ENCODE measurements at regions not wholly inside any gene's neighbourhood (a gene's known extent, or its start where the extent isn't known, plus 50 kb on each side); places are given as distances from the start of the nearest gene placed in this dataset.

GRCh38 chr5:2488593-2488992 lies 262.9 kb downstream of the IRX2 start:
- no peak for DNase-seq (ENCODE audit: low spot score in 2 of 2)
- Mint-ChIP-seq H3K36me3 (no peaks in the 10 kb centered on the region), H3K27me3 (no peaks in the 10 kb centered on the region), H3K4me3 (no peak overlapping the region), H3K27ac (no peak overlapping the region), H3K9me3 (peaks cover 4% of the 10 kb centered on the region), H3K4me1 (no peaks in the 10 kb centered on the region)
- no peak for ATAC-seq (ENCODE audit: low read depth)

GRCh38 chr5:2487152-2487763 lies 264.2 kb downstream of the IRX2 start:
- Mint-ChIP-seq H3K27ac (no peak overlapping the region), H3K27me3 (no peaks in the 10 kb centered on the region), H3K4me1 (no peaks in the 10 kb centered on the region), H3K36me3 (no peaks in the 10 kb centered on the region), H3K9me3 (peaks cover 6% of the 10 kb centered on the region), H3K4me3 (no peak overlapping the region)
- no peak for ATAC-seq (ENCODE audit: low read depth)
- no peak for DNase-seq (ENCODE audit: low spot score in 2 of 2)

GRCh38 chr5:2486373-2486772 lies 265.1 kb downstream of the IRX2 start:
- ATAC-seq (ENCODE audit: low read depth): no peak
- H3K4me1 Mint-ChIP-seq: no peaks in the 10 kb centered on the region

DNA sequence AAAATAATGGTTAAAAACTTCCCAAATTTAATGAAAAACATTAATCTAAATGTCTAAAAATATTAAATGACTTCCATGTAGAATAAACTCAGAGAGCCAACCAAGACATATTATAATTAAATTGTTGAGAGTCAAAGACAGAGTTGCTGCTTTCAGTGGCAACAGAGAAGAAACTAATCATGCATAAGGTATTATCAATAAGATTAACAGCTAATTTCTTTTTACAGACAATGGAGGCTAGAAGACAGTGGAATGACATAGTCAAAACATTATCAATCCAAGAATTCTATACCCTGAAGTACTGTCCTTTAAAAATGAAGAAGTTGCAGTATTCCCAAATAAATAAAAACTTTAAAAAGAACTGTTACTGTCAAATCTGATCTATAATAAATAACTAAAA lies 268.7 kb downstream of the IRX2 start:
- Mint-ChIP-seq H3K4me3 (no peak overlapping the region), H3K27me3 (no peaks in the 10 kb centered on the region), H3K9me3 (peaks cover 9% of the 10 kb centered on the region), H3K27ac (no peak overlapping the region), H3K4me1 (no peaks in the 10 kb centered on the region), H3K36me3 (no peaks in the 10 kb centered on the region)
- no peak for DNase-seq (ENCODE audit: low spot score in 2 of 2)
- ATAC-seq (ENCODE audit: low read depth): no peak

More at GRCh38 chr5:2486373-2486772, 265.1 kb downstream of the IRX2 start:
- Mint-ChIP-seq H3K4me3 (no peak overlapping the region), H3K27ac (no peak overlapping the region), H3K27me3 (no peaks in the 10 kb centered on the region), H3K36me3 (no peaks in the 10 kb centered on the region), H3K9me3 (peaks cover 9% of the 10 kb centered on the region)
- no peak for DNase-seq (ENCODE audit: low spot score in 2 of 2)

DNA sequence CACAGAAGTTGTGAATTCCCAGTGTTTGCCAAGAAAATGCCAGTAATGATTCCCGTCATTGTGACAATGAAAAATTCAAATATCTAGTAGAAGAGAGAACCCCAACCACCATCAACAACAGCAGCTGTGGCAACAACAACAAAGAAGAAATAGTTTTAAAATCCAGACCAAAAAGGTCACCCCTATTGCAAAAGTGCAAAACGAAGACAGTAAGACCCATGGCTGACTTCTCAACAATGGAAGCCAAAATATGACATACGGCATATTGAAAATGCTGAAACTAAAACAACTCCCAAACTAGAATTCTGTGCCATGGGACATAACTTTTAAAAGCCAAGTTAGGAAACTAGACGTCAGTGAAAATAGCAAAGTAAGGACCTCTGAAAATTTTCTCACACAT lies 270.6 kb downstream of the IRX2 start:
- no peak for DNase-seq (ENCODE audit: low spot score in 2 of 2)
- Mint-ChIP-seq H3K27ac (no peak overlapping the region), H3K27me3 (no peaks in the 10 kb centered on the region), H3K4me1 (no peaks in the 10 kb centered on the region), H3K36me3 (no peaks in the 10 kb centered on the region), H3K9me3 (peaks cover 8% of the 10 kb centered on the region), H3K4me3 (no peak overlapping the region)
- no peak for ATAC-seq (ENCODE audit: low read depth)

DNA sequence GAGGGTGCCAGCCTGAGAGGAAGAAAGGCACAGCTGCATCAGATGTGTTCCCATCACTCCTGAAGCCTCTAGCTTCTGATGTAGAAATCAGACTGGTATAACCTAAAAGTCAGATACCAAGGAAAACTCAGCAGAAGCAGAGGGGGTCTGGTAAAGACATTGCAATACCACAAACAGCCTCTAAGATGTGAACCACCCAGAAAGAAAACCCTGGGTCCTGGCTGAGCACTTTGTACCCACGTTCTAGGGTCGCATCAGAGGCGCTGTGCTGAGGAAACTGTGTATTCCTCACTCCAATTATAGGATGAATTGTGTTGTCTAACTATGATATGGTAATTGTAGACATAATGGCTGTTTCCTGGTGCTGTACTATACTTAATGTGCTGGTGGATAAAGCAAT lies 275.6 kb downstream of the IRX2 start:
- H3K27me3 Mint-ChIP-seq: no peaks in the 10 kb centered on the region
- DNase-seq (ENCODE audit: low spot score in 2 of 2) (no peak), ATAC-seq (ENCODE audit: low read depth) (no peak)
- no peaks in the 10 kb centered on the region for H3K36me3 Mint-ChIP-seq
- no peaks in the 10 kb centered on the region for H3K4me1 Mint-ChIP-seq
- peaks cover 2% of the 10 kb centered on the region for H3K9me3 Mint-ChIP-seq
- H3K27ac Mint-ChIP-seq: no peak overlapping the region
- H3K4me3 Mint-ChIP-seq: no peak overlapping the region

DNA sequence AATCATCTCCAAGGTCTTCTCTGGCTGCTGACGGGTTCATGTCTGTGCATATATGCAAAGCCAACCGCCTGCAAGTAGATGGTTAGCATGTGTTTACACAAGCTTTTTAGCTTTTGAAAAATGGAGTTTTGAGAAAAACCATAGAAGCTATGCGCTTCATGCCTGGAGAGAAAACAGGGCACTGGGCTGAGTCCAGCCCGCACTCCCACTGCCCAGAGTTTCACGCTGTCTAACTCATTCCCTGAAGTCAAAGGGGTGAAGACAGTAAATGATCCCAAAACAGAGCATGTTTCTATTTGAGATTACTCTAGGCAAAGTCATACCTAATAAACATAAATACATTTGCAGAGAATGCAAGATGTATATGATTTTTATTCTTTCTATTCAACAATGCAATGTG lies 278.8 kb downstream of the IRX2 start:
- Mint-ChIP-seq H3K27ac (no peak overlapping the region), H3K36me3 (no peaks in the 10 kb centered on the region), H3K4me3 (no peak overlapping the region), H3K27me3 (no peaks in the 10 kb centered on the region), H3K4me1 (no peaks in the 10 kb centered on the region), H3K9me3 (peaks cover 2% of the 10 kb centered on the region)
- DNase-seq (ENCODE audit: low spot score in 2 of 2): no peak
- ATAC-seq (ENCODE audit: low read depth): no peak

DNA sequence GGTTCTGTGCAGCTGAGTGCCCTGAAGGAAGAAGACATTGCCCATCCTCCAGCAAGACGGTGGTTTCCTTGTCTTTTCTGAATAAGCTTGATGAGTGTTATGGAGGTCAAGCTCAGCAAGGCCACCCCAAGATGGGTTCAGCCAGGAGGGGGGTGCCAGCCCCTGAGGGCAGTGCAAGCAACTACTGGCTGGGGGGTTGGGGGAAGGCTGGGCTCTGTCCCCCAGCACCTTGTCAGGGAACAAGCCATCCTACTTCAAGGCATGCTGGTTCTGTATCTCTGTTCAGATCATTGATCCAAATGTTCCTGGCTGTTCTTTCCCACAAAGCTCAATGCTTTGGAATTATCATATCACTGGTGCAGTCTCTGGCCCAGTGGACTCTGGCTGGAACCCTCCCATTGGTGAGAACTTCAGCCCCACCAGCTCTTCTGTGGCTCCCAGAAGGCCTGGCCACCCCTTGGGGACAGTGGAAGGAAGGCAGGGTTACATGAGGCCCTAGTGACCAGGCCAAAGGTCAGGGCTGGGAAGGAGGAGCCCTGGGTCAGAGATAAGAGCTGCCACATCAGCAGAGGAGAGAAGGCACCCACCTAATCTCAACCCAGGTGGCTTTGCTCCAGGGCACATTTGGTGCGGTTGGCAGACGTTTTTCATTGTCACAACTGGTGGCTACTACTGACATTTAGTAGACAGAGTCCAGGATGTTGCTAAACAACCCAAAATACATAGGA lies 280.2 kb downstream of the IRX2 start:
- H3K4me1 Mint-ChIP-seq: no peaks in the 10 kb centered on the region
- ATAC-seq (ENCODE audit: low read depth) (no peak), DNase-seq (ENCODE audit: low spot score in 2 of 2) (no peak)
- no peak overlapping the region for H3K27ac Mint-ChIP-seq
- no peak overlapping the region for H3K4me3 Mint-ChIP-seq
- no peaks in the 10 kb centered on the region for H3K27me3 Mint-ChIP-seq
- peaks cover 2% of the 10 kb centered on the region for H3K9me3 Mint-ChIP-seq
- no peaks in the 10 kb centered on the region for H3K36me3 Mint-ChIP-seq

DNA sequence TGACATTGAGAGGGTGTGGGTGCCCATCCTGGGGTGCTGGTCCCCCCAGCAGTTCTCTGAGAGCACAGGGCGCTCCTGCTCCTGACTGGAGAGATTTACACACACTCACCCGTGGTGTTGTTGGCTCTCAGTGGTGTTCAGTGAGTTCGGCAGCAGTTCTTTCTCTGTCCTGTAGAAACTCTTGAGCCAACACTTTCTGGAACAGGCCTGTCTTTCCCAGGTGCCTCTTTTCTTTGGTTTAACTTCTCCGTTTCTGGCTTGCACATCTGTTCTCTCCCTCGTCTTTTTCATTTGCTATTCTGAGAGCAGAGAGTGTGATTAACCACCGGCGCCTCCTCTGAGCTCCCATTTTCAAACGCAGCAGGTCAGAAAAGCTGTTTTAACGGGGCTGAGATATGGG lies 284.5 kb downstream of the IRX2 start:
- Mint-ChIP-seq H3K4me1 (no peaks in the 10 kb centered on the region), H3K36me3 (no peaks in the 10 kb centered on the region), H3K27me3 (no peaks in the 10 kb centered on the region), H3K27ac (no peak overlapping the region), H3K9me3 (peaks cover 2% of the 10 kb centered on the region), H3K4me3 (no peak overlapping the region)
- ATAC-seq (ENCODE audit: low read depth) (no peak), DNase-seq (ENCODE audit: low spot score in 2 of 2) (no peak)

DNA sequence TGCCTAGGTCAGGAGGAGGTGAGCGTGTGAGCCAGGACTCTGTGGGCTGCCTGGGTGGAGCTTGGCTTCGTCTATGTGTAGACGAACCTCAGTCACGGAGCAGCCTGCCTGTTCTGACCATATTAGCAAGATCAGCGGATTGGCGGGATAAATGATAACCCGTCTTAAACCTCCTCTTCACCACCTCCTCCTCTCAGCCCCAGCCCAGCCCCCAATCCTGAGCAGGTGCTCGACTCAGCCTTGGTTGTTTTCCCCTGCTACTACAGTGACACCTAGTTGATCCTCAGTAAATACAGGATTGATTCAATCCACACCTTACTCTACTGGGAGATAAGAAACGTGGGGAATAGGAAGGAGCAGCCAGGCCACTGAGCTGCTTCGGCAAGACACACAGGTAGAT lies 286.1 kb downstream of the IRX2 start:
- H3K36me3 Mint-ChIP-seq: no peaks in the 10 kb centered on the region

DNA sequence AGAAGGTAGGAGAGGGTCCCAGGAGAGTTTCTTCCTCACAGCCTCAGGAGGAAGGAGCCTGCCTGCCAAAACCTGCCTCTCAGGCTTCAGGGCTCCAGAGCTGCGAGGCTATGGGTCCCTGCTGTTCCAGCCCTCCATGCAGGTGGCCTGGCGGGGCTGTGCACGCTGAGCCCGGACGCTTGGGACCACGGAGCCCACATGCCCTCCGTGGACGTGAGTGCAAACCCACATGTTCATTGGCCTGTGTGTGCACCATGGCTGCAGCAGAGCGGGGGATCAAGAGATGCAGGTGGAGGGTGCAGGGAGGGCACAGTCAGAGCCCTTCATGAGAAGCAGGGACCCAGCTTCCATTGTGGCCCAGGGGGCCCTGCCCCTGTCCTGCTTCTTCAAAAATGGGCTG lies 287.3 kb downstream of the IRX2 start:
- H3K27me3 Mint-ChIP-seq: peaks cover 2% of the 10 kb centered on the region
- H3K27ac Mint-ChIP-seq: no peak overlapping the region
- H3K9me3 Mint-ChIP-seq: peaks cover 2% of the 10 kb centered on the region
- H3K4me3 Mint-ChIP-seq: no peak overlapping the region
- H3K36me3 Mint-ChIP-seq: no peaks in the 10 kb centered on the region
- no peaks in the 10 kb centered on the region for H3K4me1 Mint-ChIP-seq
- DNase-seq (ENCODE audit: low spot score in 2 of 2): no peak
- ATAC-seq (ENCODE audit: low read depth): no peak

More for the DNA sequence above, 286.1 kb downstream of the IRX2 start:
- Mint-ChIP-seq H3K4me1 (no peaks in the 10 kb centered on the region), H3K27me3 (no peaks in the 10 kb centered on the region), H3K9me3 (peaks cover 2% of the 10 kb centered on the region), H3K4me3 (no peak overlapping the region), H3K27ac (no peak overlapping the region)
- DNase-seq (ENCODE audit: low spot score in 2 of 2) (no peak), ATAC-seq (ENCODE audit: low read depth) (no peak)

DNA sequence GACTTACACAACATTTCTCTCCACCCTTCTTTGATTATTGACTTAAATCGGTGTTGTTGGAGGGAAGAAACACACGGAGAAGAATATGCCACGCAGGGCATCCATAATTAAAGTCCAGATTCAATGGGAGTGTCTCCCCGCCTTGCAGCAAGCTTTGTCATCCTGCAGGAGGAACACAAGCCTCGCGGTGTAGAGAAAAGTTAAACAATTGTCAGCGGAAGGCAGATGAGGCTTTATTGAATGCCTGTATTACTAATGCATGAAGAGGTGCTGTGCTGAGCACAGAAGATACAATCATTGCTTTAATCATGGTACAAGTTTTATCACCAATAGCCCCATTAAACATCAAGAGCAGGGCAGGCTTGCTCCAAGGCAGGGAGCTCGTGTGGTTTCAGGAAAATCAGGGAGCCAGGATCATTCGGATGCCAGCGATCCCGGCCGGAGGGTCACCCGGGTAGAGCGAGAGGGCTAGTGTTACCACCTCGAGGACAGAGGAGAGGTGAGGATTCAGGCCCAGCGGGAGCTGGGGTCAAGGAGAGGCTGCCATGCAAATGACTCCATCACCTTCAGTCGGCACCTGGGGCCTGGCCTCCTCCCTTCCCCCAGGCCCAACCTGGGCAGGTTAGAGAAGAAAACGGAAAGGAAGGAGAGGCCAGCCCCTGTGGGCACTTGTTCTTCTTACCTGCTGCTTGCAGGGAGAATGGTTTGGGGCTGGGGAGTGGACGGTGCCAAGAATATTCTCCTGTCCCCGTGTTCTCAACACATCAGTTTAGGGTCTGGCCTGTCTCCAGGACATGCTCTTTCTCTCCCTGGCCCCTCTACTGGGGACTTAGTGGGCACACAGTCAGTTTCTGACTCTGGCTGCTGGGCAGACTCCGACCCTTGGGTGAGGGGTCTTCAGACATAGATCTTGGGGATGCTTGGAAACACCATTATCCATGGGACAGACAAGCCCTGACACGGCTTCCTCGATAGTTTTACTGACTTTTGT lies 289.5 kb downstream of the IRX2 start:
- ATAC-seq (ENCODE audit: low read depth) (no peak), DNase-seq (ENCODE audit: low spot score in 2 of 2) (no peak)
- Mint-ChIP-seq H3K27me3 (peaks cover 2% of the 10 kb centered on the region), H3K4me3 (no peak overlapping the region), H3K27ac (no peak overlapping the region), H3K36me3 (no peaks in the 10 kb centered on the region), H3K9me3 (no peaks in the 10 kb centered on the region), H3K4me1 (no peaks in the 10 kb centered on the region)

DNA sequence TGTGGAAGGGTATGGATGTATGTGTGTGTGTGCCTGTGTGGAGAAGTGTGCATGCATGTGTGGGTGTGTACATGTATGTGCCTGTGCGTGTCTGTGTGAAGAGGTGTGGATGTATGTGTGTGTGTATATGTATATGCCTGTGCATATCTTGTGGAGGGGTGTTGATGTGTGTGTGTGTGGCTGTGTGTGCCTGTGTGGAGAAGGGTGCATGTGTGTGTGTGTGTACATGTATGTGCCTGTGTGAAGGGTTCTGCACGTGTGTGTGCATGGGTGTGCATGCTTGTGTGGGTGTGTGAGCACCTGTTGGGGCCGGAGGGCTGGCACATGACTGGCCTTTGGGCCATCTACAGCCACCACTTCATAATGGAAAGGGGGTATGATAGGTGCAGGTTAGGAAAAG lies 291.4 kb downstream of the IRX2 start:
- no peak for ATAC-seq (ENCODE audit: low read depth)
- H3K36me3 Mint-ChIP-seq: no peaks in the 10 kb centered on the region
- H3K4me3 Mint-ChIP-seq: no peak overlapping the region
- H3K27ac Mint-ChIP-seq: no peak overlapping the region
- peaks cover 2% of the 10 kb centered on the region for H3K27me3 Mint-ChIP-seq
- H3K4me1 Mint-ChIP-seq: no peaks in the 10 kb centered on the region
- H3K9me3 Mint-ChIP-seq: no peaks in the 10 kb centered on the region
- DNase-seq (ENCODE audit: low spot score in 2 of 2): no peak

GRCh38 chr5:2459251-2459650 lies 292.2 kb downstream of the IRX2 start:
- ATAC-seq (ENCODE audit: low read depth) (no peak), DNase-seq (ENCODE audit: low spot score in 2 of 2) (no peak)
- Mint-ChIP-seq H3K4me1 (no peaks in the 10 kb centered on the region), H3K36me3 (no peaks in the 10 kb centered on the region), H3K27ac (no peak overlapping the region), H3K9me3 (no peaks in the 10 kb centered on the region), H3K27me3 (peaks cover 2% of the 10 kb centered on the region), H3K4me3 (no peak overlapping the region)

Data from memory B cell (primary cell).